Right cardiac atrium (tissue), 5 donors: ENCODE measurements at regions not wholly inside any gene's neighbourhood (a gene's known extent, or its start where the extent isn't known, plus 50 kb on each side); places are given as distances from the start of the nearest gene placed in this dataset.

Experiments
- ATAC-seq, 2 donors: fragments of 200-7000 bp; cut with Tn5 transposase; one replicate each; pipeline versions ENCODE4 v1.8.0 to v1.9.1; 2020; ENCODE audit warnings: moderate library complexity in 2 of 2, mild to moderate bottlenecking in 1 of 2
- DNase-seq, 3 donors: peaks; one replicate each; pipeline ENCODE4 v3.0.0-alpha.2; 2020
- H3K27ac ChIP-seq: one replicate; pipeline ENCODE4 v1.5.1; 2013; ENCODE audit warnings: mild to moderate bottlenecking, low read length, control low read depth, moderate library complexity
- H3K27me3 ChIP-seq: one replicate; pipeline ENCODE4 v1.6.1; 2013; ENCODE audit not compliant: control insufficient read depth, insufficient read depth
- H3K4me1 ChIP-seq: one replicate; pipeline ENCODE4 v1.6.1; 2013; ENCODE audit warnings: low read length; ENCODE audit not compliant: control insufficient read depth, insufficient read depth
- H3K4me3 ChIP-seq: one replicate; pipeline ENCODE4 v1.5.1; 2013; ENCODE audit warnings: low read length, control low read depth
- H3K9me3 ChIP-seq: one replicate; pipeline ENCODE4 v1.6.1; 2013; ENCODE audit warnings: low read length; ENCODE audit not compliant: control insufficient read depth
- WGBS: extraction: QIAGEN DNeasy Blood & Tissue Kit; methylation state at CpG from one replicate; pipeline ENCODE4 v1.1.7; 2013; 5-methylcytosine and 5-hydroxymethylcytosine counted together
- intact Hi-C, 4 donors: fragments of 100-400 bp; cut with DNase I; formaldehyde crosslinking; loops; one replicate each; pipeline versions ENCODE4 v1.11.0 to v1.14.0; 2022 to 2023
- donor health status: healthy with polysubstance abuse.
- donor health status: DM: no; HTN: yes; CAD: no.
- donor health status: DM: no; HTN: no; CAD: no.
- donor health status: DM: no; HTN: yes; CAD: no; lungs with severe emphysema.
- donor health status: DM: yes; HTN: yes; CAD: no.

GRCh38 chr14:37848985-37849621 lies 253.7 kb downstream of the TTC6 start:
- no peak overlapping the region for H3K27ac ChIP-seq
- no peaks in the 10 kb centered on the region for H3K27me3 ChIP-seq
- no peaks in the 10 kb centered on the region for H3K4me1 ChIP-seq
- no peak for ATAC-seq
- H3K4me3 ChIP-seq: no peak overlapping the region
- DNase-seq: no peak
- H3K9me3 ChIP-seq: no peaks in the 10 kb centered on the region
- WGBS: 71% methylated on average over 2 of the region's 2 CpGs
- intact Hi-C loops: no loop called here

- intact Hi-C loops: no loop called here
- H3K9me3 ChIP-seq: no peaks in the 10 kb centered on the region
- H3K4me3 ChIP-seq: no peak overlapping the region
- WGBS: 74% methylated on average over 1 of the region's 1 CpG
- ATAC-seq (no peak), DNase-seq (no peak)
- no peaks in the 10 kb centered on the region for H3K4me1 ChIP-seq
- no peak overlapping the region for H3K27ac ChIP-seq
- no peaks in the 10 kb centered on the region for H3K27me3 ChIP-seq
Measured at GRCh38 chr14:37851054-37851453, 255.6 kb downstream of the TTC6 start.

GRCh38 chr14:37855871-37856270 lies 260.4 kb downstream of the TTC6 start:
- no peaks in the 10 kb centered on the region for H3K9me3 ChIP-seq
- no peak overlapping the region for H3K4me3 ChIP-seq
- H3K27me3 ChIP-seq: no peaks in the 10 kb centered on the region
- H3K27ac ChIP-seq: no peak overlapping the region
- ATAC-seq (no peak), DNase-seq (no peak)
- H3K4me1 ChIP-seq: no peaks in the 10 kb centered on the region
- WGBS: 90% methylated on average over 1 of the region's 1 CpG
- intact Hi-C loops: no loop called here

- WGBS: 84% methylated on average over 2 of the region's 2 CpGs
- Histone ChIP-seq H3K4me1 (no peaks in the 10 kb centered on the region), H3K4me3 (no peak overlapping the region), H3K27me3 (no peaks in the 10 kb centered on the region), H3K9me3 (no peaks in the 10 kb centered on the region), H3K27ac (no peak overlapping the region)
- DNase-seq (no peak), ATAC-seq (no peak)
- intact Hi-C loops: no loop called here
Measured at GRCh38 chr14:37857774-37858266, 262.4 kb downstream of the TTC6 start.

- Histone ChIP-seq H3K27ac (no peak overlapping the region), H3K4me1 (no peaks in the 10 kb centered on the region), H3K4me3 (no peak overlapping the region), H3K27me3 (no peaks in the 10 kb centered on the region), H3K9me3 (no peaks in the 10 kb centered on the region)
- no peak for ATAC-seq
- DNase-seq: no peak
- intact Hi-C loops: no loop called here
- WGBS: 88% methylated on average over 1 of the region's 1 CpG
Measured at GRCh38 chr14:37858733-37859132, 263.3 kb downstream of the TTC6 start.

GRCh38 chr14:37859177-37859576 lies 263.7 kb downstream of the TTC6 start:
- DNase-seq (no peak), ATAC-seq (no peak)
- H3K4me3 ChIP-seq: no peak overlapping the region
- H3K4me1 ChIP-seq: no peaks in the 10 kb centered on the region
- intact Hi-C loops: no loop called here
- 87% methylated on average over 3 of the region's 3 CpGs for WGBS
- no peaks in the 10 kb centered on the region for H3K27me3 ChIP-seq
- no peaks in the 10 kb centered on the region for H3K9me3 ChIP-seq
- no peak overlapping the region for H3K27ac ChIP-seq

- H3K4me3 ChIP-seq: no peak overlapping the region
- 66% methylated on average over 3 of the region's 3 CpGs for WGBS
- no peaks in the 10 kb centered on the region for H3K4me1 ChIP-seq
- no peaks in the 10 kb centered on the region for H3K27me3 ChIP-seq
- intact Hi-C loops: no loop called here
- no peak for DNase-seq
- H3K9me3 ChIP-seq: no peaks in the 10 kb centered on the region
- no peak overlapping the region for H3K27ac ChIP-seq
- no peak for ATAC-seq
Measured at GRCh38 chr14:37862263-37862662, 266.8 kb downstream of the TTC6 start.

- intact Hi-C loops: no loop called here
- no peak for ATAC-seq
- no peaks in the 10 kb centered on the region for H3K9me3 ChIP-seq
- H3K27ac ChIP-seq: no peak overlapping the region
- H3K4me1 ChIP-seq: no peaks in the 10 kb centered on the region
- no peak for DNase-seq
- H3K27me3 ChIP-seq: no peaks in the 10 kb centered on the region
- 81% methylated on average over 6 of the region's 6 CpGs for WGBS
- H3K4me3 ChIP-seq: no peak overlapping the region
Measured at GRCh38 chr14:37864128-37864527, 268.7 kb downstream of the TTC6 start.

- Histone ChIP-seq H3K27me3 (no peaks in the 10 kb centered on the region), H3K9me3 (no peaks in the 10 kb centered on the region), H3K4me3 (no peak overlapping the region), H3K27ac (no peak overlapping the region), H3K4me1 (no peaks in the 10 kb centered on the region)
- DNase-seq (no peak), ATAC-seq (no peak)
- WGBS: 57% methylated on average over 11 of the region's 11 CpGs
- intact Hi-C loops: no loop called here
Measured at GRCh38 chr14:37864861-37865718, 269.7 kb downstream of the TTC6 start.

GRCh38 chr14:37865719-37866549 lies 270.5 kb downstream of the TTC6 start:
- WGBS: 66% methylated on average over 4 of the region's 4 CpGs
- no peak overlapping the region for H3K27ac ChIP-seq
- intact Hi-C loops: no loop called here

GRCh38 chr14:37869633-37870032 lies 274.2 kb downstream of the TTC6 start:
- intact Hi-C loops: loop anchor here in 3 of 4 donors (5.0 to 10.0 kb wide), 3 partner anchors 155 to 635 kb away; no protein-coding TSS in a partner anchor
- no peak for ATAC-seq
- no peak for DNase-seq
- Histone ChIP-seq H3K4me1 (no peaks in the 10 kb centered on the region), H3K4me3 (no peak overlapping the region), H3K27ac (no peak overlapping the region), H3K27me3 (no peaks in the 10 kb centered on the region), H3K9me3 (no peaks in the 10 kb centered on the region)
- WGBS: 45% methylated on average over 2 of the region's 2 CpGs

More at GRCh38 chr14:37865719-37866549, 270.5 kb downstream of the TTC6 start:
- Histone ChIP-seq H3K4me3 (no peak overlapping the region), H3K4me1 (no peaks in the 10 kb centered on the region), H3K27me3 (no peaks in the 10 kb centered on the region), H3K9me3 (no peaks in the 10 kb centered on the region)
- ATAC-seq (no peak), DNase-seq (no peak)
